Stomach (tissue), 8 donors: ENCODE measurements at regions not wholly inside any gene's neighbourhood (a gene's known extent, or its start where the extent isn't known, plus 50 kb on each side); places are given as distances from the start of the nearest gene placed in this dataset.
A peak's percentile ranks its signal among the peaks of the same experiment; 100 is the strongest.

Experiments
- DNase-seq, 2 donors: peaks; one replicate each; pipeline versions ENCODE4 v3.0.0 to v3.0.0-alpha.2; 2013 to 2019
- H3K27ac ChIP-seq, 5 donors: fragments of 200-600 bp in 4 of 5; sonication (generic) in 4 of 5; one replicate each; pipeline ENCODE4 v1.5.1; 2013 to 2019; ENCODE audit warnings: mild to moderate bottlenecking in 1 of 5, moderate library complexity in 1 of 5
- H3K27me3 ChIP-seq, 3 donors: fragments of 200-600 bp; sonication (generic); one replicate each; pipeline ENCODE4 v1.5.1; 2017 to 2019; ENCODE audit warnings: mixed run types in 1 of 3
- H3K36me3 ChIP-seq, 4 donors: fragments of 200-600 bp; sonication (generic); 1 replicate in 3 of 4; 2 replicates in 1 of 4; pipeline ENCODE4 v1.5.1; 2016 to 2019
- H3K4me1 ChIP-seq, 4 donors: fragments of 200-600 bp; sonication (generic); one replicate each; pipeline ENCODE4 v1.5.1; 2016 to 2019
- H3K4me3 ChIP-seq, 4 donors: fragments of 200-600 bp; sonication (generic) in 3 of 4; one replicate each; pipeline ENCODE4 v1.5.1; 2016 to 2019; ENCODE audit warnings: mild to moderate bottlenecking in 1 of 4
- H3K9me3 ChIP-seq, 4 donors: fragments of 200-600 bp; sonication (generic); one replicate each; pipeline ENCODE4 v1.5.1; 2016 to 2019
- EP300 ChIP-seq: sonication (generic); formaldehyde crosslinking; IDR thresholded peaks from one replicate; pipeline ENCODE4 v1.6.1; 2017; ENCODE audit warnings: antibody characterized with exemption
- POLR2A ChIP-seq, 4 donors: fragments of 450-650 bp; IDR thresholded peaks; one replicate each; pipeline ENCODE4 v1.6.1; 2016; ENCODE audit warnings: antibody characterized with exemption in 4 of 4, control low read depth in 2 of 4, mild to moderate bottlenecking in 1 of 4, moderate library complexity in 1 of 4
- POLR2AphosphoS5 ChIP-seq, 3 donors: sonication (generic); formaldehyde crosslinking; IDR thresholded peaks; one replicate each; pipeline ENCODE4 v1.6.1; 2016; ENCODE audit warnings: antibody characterized with exemption in 3 of 3
- WGBS, 5 donors: extraction: QIAGEN DNeasy Blood & Tissue Kit in 3 of 5; methylation state at CpG; one replicate each; pipeline versions ENCODE4 v1.1.5 to v1.1.7; 2013 to 2018; 5-methylcytosine and 5-hydroxymethylcytosine counted together
- intact Hi-C: fragments of 100-400 bp; cut with DNase I; formaldehyde crosslinking; loops from one replicate; pipeline ENCODE4 v1.15.1; 2023; ENCODE audit warnings: low total_unique reads
- TF ChIP-seq, protein P1 (sequence below), 7 experiments: fragments of 450-650 bp in 4 of 7; fragments of 200-600 bp in 3 of 7; sonication (generic) in 3 of 7; IDR thresholded peaks; one replicate each; pipeline ENCODE4 v1.5.1; 2016 to 2019; ENCODE audit warnings: antibody characterized with exemption in 7 of 7, control low read depth in 2 of 7, mild to moderate bottlenecking in 1 of 7
- donor health status: healthy with polysubstance abuse.
- donor health status: Bipolar disorder and iron deficiency.
- donor health status: healthy.

DNA sequence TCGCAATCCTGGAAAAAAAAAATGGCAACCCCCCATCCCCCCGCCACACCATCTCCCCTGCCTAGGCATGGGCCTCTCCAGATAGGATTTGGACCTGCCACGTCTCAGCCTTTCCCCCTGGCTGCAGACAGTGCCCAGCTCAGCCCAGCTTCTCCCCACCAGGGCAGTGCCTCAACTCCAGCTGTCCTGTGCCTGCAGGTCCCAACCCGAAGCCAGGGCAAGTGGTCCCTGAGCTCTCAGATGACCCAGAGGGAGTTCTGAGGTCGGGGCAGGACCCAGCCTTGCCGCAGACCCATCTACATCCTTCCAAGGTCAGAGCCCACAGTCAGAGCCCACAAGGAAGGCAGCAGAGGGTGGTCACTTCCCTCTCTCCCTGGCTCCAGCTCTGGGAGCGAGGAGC is 86.7 kb upstream of the POU3F1 start:
- H3K36me3 ChIP-seq: no peaks in the 10 kb centered on the region
- H3K27ac ChIP-seq: no peak overlapping the region
- WGBS, 5 donors: 65 to 79% (median 69%) methylated on average over 6 to 7 of the region's 7 CpGs
- peaks cover 0 to 11% (median 4%) of the 10 kb centered on the region in 4 donors for H3K4me1 ChIP-seq
- intact Hi-C loops: no loop called here
- H3K27me3 ChIP-seq: peaks cover 5 to 95% (median 41%) of the 10 kb centered on the region in 3 donors
- H3K9me3 ChIP-seq: no peaks in the 10 kb centered on the region
- no peak for DNase-seq
- TF ChIP-seq, protein P1, sequence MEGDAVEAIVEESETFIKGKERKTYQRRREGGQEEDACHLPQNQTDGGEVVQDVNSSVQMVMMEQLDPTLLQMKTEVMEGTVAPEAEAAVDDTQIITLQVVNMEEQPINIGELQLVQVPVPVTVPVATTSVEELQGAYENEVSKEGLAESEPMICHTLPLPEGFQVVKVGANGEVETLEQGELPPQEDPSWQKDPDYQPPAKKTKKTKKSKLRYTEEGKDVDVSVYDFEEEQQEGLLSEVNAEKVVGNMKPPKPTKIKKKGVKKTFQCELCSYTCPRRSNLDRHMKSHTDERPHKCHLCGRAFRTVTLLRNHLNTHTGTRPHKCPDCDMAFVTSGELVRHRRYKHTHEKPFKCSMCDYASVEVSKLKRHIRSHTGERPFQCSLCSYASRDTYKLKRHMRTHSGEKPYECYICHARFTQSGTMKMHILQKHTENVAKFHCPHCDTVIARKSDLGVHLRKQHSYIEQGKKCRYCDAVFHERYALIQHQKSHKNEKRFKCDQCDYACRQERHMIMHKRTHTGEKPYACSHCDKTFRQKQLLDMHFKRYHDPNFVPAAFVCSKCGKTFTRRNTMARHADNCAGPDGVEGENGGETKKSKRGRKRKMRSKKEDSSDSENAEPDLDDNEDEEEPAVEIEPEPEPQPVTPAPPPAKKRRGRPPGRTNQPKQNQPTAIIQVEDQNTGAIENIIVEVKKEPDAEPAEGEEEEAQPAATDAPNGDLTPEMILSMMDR (IDR thresholded peaks at IDR 0.05): no peak
- no peak for TF ChIP-seq EP300
- H3K4me3 ChIP-seq: no peak overlapping the region

DNA sequence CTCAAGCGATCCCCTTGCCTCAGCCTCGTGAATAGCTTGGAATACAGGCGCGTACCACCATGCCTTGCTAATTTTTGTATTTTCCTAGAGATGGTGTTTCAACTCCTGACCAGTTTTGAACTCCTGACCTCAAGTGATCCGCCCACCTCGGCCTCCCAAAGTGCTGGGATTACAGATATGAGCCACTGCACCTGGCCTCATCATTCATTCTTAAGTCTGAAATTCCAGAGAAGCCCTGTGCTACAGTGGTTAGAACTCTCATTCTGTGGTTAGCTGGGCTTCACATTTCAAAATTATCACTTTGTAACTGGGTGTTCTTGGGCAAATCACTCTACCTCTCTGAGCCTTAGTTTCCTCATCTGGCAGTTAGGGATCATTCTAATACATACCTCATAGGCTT is 86.1 kb upstream of the POU3F1 start:
- no peaks in the 10 kb centered on the region for H3K36me3 ChIP-seq
- no peak for TF ChIP-seq POLR2AphosphoS5 (IDR thresholded peaks at IDR 0.05)
- TF ChIP-seq, protein P1 (IDR thresholded peaks at IDR 0.05): no peak
- TF ChIP-seq POLR2A (IDR thresholded peaks at IDR 0.05): no peak
- TF ChIP-seq EP300: no peak
- 74 to 85% (median 79%) methylated on average over 6 of the region's 6 CpGs for WGBS, 5 donors
- intact Hi-C loops: no loop called here
- H3K9me3 ChIP-seq: no peaks in the 10 kb centered on the region
- no peak overlapping the region for H3K4me3 ChIP-seq
- no peak for DNase-seq
- H3K4me1 ChIP-seq: peaks cover 0 to 10% (median 2%) of the 10 kb centered on the region in 4 donors
- no peak overlapping the region for H3K27ac ChIP-seq
- peaks cover 5 to 89% (median 41%) of the 10 kb centered on the region in 3 donors for H3K27me3 ChIP-seq

DNA sequence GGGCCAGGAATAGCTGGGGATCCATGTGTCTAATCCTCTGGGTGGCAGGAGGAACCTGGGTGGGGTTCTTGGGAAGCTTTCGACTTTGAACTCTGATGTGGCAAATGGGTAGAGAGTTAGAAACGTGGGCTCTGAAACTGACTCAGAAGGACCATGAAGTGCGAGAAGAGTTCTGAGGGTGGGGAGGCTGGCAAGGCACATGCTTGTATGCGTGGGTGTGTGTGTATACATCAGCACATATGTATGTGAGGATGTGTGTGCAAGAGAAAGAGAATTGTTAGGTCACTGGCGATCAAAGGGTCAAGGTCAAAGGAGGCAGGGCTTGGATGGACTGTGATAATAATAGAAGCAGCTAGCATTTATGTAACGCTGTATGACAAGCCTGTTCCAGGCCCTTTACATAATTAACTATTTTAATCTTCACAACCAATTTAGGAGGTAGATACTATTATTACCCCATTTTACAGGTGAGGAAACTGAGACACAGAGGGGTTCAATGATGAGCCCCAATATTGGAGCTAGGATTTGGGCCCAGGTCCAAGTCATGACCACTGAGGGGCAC is 84.5 kb upstream of the POU3F1 start:
- DNase-seq: no peak
- Histone ChIP-seq H3K4me1 (peaks cover 0 to 10% (median 2%) of the 10 kb centered on the region in 4 donors), H3K4me3 (no peak overlapping the region), H3K27me3 (peaks cover 5 to 75% (median 30%) of the 10 kb centered on the region in 3 donors), H3K27ac (no peak overlapping the region), H3K36me3 (no peaks in the 10 kb centered on the region), H3K9me3 (no peaks in the 10 kb centered on the region)
- intact Hi-C loops: no loop called here
- WGBS, 5 donors: 63 to 77% (median 64%) methylated on average over 6 of the region's 6 CpGs
- TF ChIP-seq EP300: no peak
- TF ChIP-seq POLR2A (IDR thresholded peaks at IDR 0.05): no peak
- no peak for TF ChIP-seq POLR2AphosphoS5 (IDR thresholded peaks at IDR 0.05)
- TF ChIP-seq, protein P1 (IDR thresholded peaks at IDR 0.05): no peak

DNA sequence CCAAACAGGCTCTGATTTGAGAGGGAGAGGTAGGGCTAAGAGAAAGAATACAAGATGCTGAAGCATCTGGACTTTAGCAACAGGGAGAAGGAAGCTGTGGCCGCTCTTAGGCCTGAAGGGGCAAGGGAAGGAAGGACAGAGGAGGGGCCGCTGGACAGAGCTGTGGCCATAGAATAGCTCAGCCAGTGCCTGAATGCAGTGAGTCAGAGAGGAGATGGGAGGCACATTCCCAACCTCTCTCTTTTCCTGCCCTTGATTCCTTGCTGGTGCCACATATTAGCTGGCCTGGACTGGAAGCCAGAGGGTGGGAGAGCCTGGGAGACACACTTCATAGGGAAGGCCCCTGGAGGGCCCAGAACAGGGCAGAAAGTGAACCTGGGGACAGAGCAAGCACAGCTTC is 83.4 kb upstream of the POU3F1 start:
- Histone ChIP-seq H3K9me3 (no peaks in the 10 kb centered on the region), H3K36me3 (no peaks in the 10 kb centered on the region), H3K27ac (no peak overlapping the region), H3K27me3 (peaks cover 0 to 68% (median 24%) of the 10 kb centered on the region in 3 donors), H3K4me1 (peaks cover 0 to 10% (median 2%) of the 10 kb centered on the region in 4 donors), H3K4me3 (no peak overlapping the region)
- WGBS, 5 donors: 65 to 85% (median 77%) methylated on average over 2 of the region's 2 CpGs
- TF ChIP-seq POLR2AphosphoS5 (IDR thresholded peaks at IDR 0.05) (no peak), EP300 (no peak), POLR2A (IDR thresholded peaks at IDR 0.05) (no peak)
- TF ChIP-seq, protein P1 (IDR thresholded peaks at IDR 0.05): no peak
- intact Hi-C loops: no loop called here
- DNase-seq: peak in 1 of 2 donors; percentile 0
